ENCODE measurements at regions not wholly inside any gene's neighbourhood (a gene's known extent, or its start where the extent isn't known, plus 50 kb on each side); places are given as distances from the start of the nearest gene placed in this dataset.

DNA sequence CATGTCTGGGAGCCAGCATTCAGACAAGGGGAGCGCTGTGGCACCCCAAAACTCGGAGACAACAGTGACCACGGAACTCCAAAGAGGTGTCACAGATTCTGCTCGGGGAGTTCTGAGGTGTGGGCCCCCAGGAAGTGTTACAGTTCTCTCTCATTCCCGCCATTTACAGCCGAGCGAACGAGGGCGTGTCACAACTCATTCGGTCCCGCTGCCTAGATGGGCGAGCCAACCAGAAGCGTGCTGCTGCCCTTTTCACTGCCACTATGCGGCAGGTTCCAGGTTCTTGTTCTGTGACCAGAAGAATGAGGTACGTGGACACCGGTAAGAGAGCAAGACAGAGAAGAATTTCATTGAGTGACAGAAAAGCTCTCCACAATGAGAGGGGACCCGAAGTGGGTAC lies 1370.6 kb upstream of the AGA start:
- no TSS peak for BruUV-seq (replicated peaks)
- ATAC-seq (no peak), DNase-seq (ENCODE audit: low read depth, low spot score) (no peak), FAIRE-seq (no peak)
- no peaks in the 10 kb centered on the region for H3K9me3 ChIP-seq (replicated peaks; ENCODE audit: control insufficient read depth, insufficient read depth, low read length)
- POLR2A ChIA-PET, result no interaction called here
- H2AFZ ChIP-seq (ENCODE audit: control insufficient read depth, low read depth, low read length), result no peak overlapping the region
- no peak overlapping the region for H3K4me3 ChIP-seq
- WGBS (ENCODE audit: insufficient coverage, insufficient replicate concordance, low lambda C conversion rate, missing lambda C conversion rate), result 55% methylated on average over 17 of the region's 17 CpGs
- RAD21 ChIA-PET (ENCODE audit: unreplicated experiment), result no interaction called here
- H3K4me2 ChIP-seq (ENCODE audit: control insufficient read depth, insufficient read depth), result no peak overlapping the region
- no peak overlapping the region for H3K27ac ChIP-seq (ENCODE audit: control insufficient read depth, insufficient read depth)
- H3K4me1 ChIP-seq (ENCODE audit: control insufficient read depth, insufficient read depth, low read length), result no peaks in the 10 kb centered on the region
- no peaks in the 10 kb centered on the region for H3K79me2 ChIP-seq (ENCODE audit: control insufficient read depth, insufficient read depth, low read length)
- TF ChIP-seq ZNF622 (IDR thresholded peaks at IDR 0.05) (no peak), HDAC2 (IDR thresholded peaks at IDR 0.05) (no peak), MYC (IDR thresholded peaks at IDR 0.05; ENCODE audit: insufficient read depth, insufficient read length, insufficient replicate concordance, low read length, severe bottlenecking) (no peak), SPI1 (IDR thresholded peaks at IDR 0.05; ENCODE audit: borderline replicate concordance, insufficient read depth, low read depth, low read length) (no peak), NFIC (IDR thresholded peaks at IDR 0.05; ENCODE audit: low read depth, low read length) (no peak), HDGF (IDR thresholded peaks at IDR 0.05) (no peak), NR2C1 (IDR thresholded peaks at IDR 0.05) (no peak), BHLHE40 (IDR thresholded peaks at IDR 0.05; ENCODE audit: borderline replicate concordance in 1 of 2, low read depth in 2 of 2, low read length in 1 of 2) (no peak), CREM (IDR thresholded peaks at IDR 0.05; ENCODE audit: low read depth) (no peak), CHD1 (IDR thresholded peaks at IDR 0.05; ENCODE audit: low read depth, low read length) (no peak), NKRF (conservative IDR thresholded peaks at IDR 0.05) (no peak)
- TF ChIP-seq, protein P1, sequence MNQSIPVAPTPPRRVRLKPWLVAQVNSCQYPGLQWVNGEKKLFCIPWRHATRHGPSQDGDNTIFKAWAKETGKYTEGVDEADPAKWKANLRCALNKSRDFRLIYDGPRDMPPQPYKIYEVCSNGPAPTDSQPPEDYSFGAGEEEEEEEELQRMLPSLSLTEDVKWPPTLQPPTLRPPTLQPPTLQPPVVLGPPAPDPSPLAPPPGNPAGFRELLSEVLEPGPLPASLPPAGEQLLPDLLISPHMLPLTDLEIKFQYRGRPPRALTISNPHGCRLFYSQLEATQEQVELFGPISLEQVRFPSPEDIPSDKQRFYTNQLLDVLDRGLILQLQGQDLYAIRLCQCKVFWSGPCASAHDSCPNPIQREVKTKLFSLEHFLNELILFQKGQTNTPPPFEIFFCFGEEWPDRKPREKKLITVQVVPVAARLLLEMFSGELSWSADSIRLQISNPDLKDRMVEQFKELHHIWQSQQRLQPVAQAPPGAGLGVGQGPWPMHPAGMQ (IDR thresholded peaks at IDR 0.05; ENCODE audit: borderline replicate concordance), result no peak
- TF ChIP-seq, protein P2, sequence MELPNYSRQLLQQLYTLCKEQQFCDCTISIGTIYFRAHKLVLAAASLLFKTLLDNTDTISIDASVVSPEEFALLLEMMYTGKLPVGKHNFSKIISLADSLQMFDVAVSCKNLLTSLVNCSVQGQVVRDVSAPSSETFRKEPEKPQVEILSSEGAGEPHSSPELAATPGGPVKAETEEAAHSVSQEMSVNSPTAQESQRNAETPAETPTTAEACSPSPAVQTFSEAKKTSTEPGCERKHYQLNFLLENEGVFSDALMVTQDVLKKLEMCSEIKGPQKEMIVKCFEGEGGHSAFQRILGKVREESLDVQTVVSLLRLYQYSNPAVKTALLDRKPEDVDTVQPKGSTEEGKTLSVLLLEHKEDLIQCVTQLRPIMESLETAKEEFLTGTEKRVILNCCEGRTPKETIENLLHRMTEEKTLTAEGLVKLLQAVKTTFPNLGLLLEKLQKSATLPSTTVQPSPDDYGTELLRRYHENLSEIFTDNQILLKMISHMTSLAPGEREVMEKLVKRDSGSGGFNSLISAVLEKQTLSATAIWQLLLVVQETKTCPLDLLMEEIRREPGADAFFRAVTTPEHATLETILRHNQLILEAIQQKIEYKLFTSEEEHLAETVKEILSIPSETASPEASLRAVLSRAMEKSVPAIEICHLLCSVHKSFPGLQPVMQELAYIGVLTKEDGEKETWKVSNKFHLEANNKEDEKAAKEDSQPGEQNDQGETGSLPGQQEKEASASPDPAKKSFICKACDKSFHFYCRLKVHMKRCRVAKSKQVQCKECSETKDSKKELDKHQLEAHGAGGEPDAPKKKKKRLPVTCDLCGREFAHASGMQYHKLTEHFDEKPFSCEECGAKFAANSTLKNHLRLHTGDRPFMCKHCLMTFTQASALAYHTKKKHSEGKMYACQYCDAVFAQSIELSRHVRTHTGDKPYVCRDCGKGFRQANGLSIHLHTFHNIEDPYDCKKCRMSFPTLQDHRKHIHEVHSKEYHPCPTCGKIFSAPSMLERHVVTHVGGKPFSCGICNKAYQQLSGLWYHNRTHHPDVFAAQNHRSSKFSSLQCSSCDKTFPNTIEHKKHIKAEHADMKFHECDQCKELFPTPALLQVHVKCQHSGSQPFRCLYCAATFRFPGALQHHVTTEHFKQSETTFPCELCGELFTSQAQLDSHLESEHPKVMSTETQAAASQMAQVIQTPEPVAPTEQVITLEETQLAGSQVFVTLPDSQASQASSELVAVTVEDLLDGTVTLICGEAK (IDR thresholded peaks at IDR 0.05; ENCODE audit: borderline replicate concordance), result no peak
- SMC1A ChIA-PET (ENCODE audit: uncharacterized antibody, unreplicated experiment), result no interaction called here
- no peaks in the 10 kb centered on the region for H3K27me3 ChIP-seq (replicated peaks in 1 of 2; ENCODE audit: control insufficient read depth in 2 of 2, insufficient read depth in 2 of 2, low read length in 1 of 2)
- intact Hi-C loops (cut with micrococcal nuclease; ENCODE audit: unreplicated experiment), result no loop called here
- CTCF ChIA-PET, result no interaction called here
- H3K9ac ChIP-seq (ENCODE audit: control insufficient read depth, insufficient read depth, low read length), result no peak overlapping the region
- in situ Hi-C loops (cut with MboI), result no loop called here
- no peaks in the 10 kb centered on the region for H4K20me1 ChIP-seq (ENCODE audit: control insufficient read depth, insufficient read depth)
- no peaks in the 10 kb centered on the region for H3K36me3 ChIP-seq (ENCODE audit: control insufficient read depth in 2 of 2, insufficient read depth in 2 of 2, low read length in 1 of 2)

Data from GM12878 (cell line).